GM21423 (cell line): ENCODE measurements at regions not wholly inside any gene's neighbourhood (a gene's known extent, or its start where the extent isn't known, plus 50 kb on each side); places are given as distances from the start of the nearest gene placed in this dataset.

Experiments used
- ATAC-seq: cut with Tn5 transposase; IDR thresholded peaks from one replicate; pipeline ENCODE4 v1.9.1; 2021; ENCODE audit warnings: mild to moderate bottlenecking, moderate library complexity; ENCODE audit not compliant: unreplicated experiment

DNA sequence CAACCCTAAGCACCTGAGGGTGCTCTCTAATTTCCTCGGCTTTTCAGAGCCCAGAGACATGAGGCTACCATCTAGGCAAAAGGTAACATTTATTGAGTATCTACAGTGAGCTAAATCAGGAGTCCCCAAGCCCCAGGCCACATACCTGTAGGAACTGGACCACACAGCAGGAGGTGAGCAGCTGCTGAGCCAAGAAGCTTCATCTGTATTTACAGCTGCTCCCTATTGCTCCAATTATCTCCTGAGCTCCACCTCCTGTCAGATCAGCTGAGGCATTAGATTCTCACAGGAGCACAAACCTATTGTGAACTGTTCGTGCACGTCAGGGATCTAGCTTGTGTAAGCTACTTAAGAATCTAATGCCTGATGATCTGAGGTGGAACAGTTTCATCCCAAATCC is 70.2 kb downstream of the RND3 start:
- no peak for ATAC-seq

DNA sequence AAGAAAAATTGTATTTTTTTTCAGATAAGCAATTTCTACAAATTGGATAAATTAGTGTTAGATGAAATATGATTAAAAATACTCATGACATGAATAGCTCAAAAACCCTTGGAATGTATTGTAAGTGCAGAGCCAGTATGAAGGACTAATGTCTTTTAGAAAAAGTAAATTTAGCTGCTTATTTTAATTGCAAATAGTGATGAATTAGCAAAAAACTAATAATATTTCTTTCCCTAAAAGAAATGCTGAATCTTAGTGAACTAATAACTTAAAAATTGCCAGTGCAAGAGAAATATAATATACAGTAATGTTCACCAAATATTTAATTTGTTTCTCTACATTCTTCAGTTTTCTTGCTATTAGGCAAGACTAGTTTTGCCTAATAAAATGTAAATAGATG is 72.4 kb downstream of the RND3 start:
- ATAC-seq: no peak

- ATAC-seq: no peak
These were observed 73.6 kb downstream of the RND3 start for GRCh38 chr2:150413910-150414309.

GRCh38 chr2:150413366-150413765 is 74.1 kb downstream of the RND3 start:
- no peak for ATAC-seq

GRCh38 chr2:150410809-150411208 is 76.7 kb downstream of the RND3 start:
- no peak for ATAC-seq

GRCh38 chr2:150409196-150409595 is 78.3 kb downstream of the RND3 start:
- no peak for ATAC-seq

DNA sequence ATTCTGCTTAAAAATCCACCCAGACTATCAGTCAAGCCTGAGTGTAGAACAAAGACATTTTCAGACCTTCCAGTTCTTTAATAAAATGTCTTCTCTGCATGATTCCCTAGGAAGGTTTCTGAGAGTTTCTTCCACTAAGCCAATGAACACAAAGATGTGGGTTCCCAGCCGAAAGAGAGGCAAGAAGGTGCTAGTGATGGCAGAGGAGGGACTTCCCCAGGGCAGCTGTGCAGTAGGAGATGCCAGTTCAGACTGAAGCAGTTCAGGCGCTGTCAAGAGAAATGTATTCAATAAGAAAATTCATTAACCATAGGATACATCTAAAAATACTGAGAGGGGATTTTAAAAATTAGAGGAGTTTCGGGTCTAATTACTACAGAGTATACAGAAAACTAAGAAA is 83.3 kb downstream of the RND3 start:
- ATAC-seq: no peak

- ATAC-seq: no peak
These were observed 84.0 kb downstream of the RND3 start for GRCh38 chr2:150403457-150403856.

- no peak for ATAC-seq
These were observed 84.5 kb downstream of the RND3 start for GRCh38 chr2:150402953-150403352.

GRCh38 chr2:150400849-150401248 is 86.6 kb downstream of the RND3 start:
- no peak for ATAC-seq

GRCh38 chr2:150392614-150393013 is 94.9 kb downstream of the RND3 start:
- ATAC-seq: no peak

GRCh38 chr2:150391779-150392178 is 95.7 kb downstream of the RND3 start:
- ATAC-seq: no peak

DNA sequence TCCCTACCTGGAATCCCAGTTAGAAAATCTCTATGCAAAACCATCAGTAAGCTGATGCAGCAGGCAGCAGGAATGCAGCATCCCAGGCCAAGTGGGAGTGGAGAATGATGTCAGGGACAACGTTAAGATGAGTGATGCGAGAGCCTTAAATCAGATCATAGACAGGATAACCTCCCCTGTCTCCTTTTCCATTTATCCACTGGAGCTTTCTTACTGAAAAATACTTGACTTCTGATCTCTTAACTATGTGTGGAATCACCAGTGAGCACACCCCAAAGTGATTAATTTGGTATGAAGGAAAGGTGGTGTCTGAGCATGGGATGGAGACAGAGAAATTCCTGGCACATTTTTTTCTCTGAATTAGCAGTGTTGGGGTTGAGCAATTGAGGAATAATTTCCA is 98.0 kb downstream of the RND3 start:
- ATAC-seq: no peak

- no peak for ATAC-seq
These were observed 99.2 kb downstream of the RND3 start for GRCh38 chr2:150388289-150388625.

DNA sequence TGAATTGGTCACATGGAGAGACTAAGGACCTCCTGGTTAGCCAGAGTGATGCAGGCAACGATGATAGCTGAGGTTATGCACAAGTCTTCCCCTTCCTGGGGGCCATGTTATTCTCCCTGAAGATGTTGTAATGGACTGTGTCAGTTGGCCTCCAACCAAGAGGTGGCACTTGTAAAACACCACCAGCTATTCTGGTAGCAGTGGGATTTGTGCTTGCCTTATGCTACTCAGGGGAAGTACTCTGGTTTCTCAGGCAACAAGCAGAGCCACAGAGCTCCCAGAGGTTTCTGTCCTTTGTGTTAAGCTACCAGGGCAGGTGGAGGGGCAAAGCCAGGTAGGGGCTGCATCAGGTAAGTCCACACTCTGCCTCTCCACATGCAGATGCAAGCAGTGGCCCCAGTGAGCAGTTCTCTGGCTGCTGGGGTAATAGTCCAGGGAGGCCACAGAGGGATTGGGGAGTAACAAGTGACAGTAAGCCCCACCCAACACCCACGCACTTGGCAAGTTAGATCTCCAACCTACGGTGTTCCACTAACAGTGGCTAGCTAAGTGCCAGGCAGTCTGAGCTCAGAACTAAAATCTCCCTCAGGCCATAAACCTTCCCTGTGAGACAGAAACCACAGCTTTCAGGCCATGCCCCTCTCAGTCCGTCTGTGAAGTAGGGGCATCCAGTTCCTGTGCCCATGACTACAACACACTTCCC is 99.7 kb downstream of the RND3 start:
- ATAC-seq: no peak

DNA sequence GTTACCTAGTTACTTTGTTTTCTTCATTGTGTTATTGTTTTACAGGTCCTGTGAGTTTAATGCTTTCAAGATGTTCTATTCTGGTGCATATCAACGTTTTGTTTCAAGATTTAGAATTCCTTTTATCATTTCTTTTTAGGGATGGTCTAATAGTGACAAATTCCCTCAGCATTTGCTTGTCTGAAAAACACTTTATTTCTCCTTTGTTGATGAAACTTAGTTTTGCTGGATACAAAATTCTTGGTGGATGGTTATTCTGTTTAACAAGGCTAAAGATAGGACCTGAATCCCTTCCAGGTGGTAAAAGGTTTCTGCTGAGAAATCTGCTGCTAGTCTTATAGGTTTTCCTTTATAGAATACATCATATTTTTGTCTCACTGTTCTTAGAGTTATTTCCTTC is 102.3 kb downstream of the RND3 start:
- no peak for ATAC-seq

DNA sequence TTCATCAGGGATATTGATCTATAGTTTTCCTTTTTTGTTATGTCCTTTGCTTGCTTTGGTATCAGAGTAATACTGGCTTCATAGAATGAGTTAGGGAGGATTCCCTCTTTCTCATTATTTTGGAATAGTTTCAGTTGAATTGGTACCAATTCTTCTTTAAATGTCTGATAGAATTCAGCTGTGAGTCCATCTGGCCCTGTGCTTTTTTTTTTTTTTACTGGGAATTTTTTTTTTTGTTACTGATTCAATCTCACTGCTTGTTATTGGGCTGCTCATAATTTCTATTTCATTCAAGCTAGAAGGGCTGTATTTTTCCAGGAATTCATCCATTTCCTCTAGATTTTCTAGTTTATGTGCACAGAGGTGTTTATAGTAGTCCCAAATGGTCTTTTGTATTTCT is 103.9 kb downstream of the RND3 start:
- ATAC-seq: no peak

DNA sequence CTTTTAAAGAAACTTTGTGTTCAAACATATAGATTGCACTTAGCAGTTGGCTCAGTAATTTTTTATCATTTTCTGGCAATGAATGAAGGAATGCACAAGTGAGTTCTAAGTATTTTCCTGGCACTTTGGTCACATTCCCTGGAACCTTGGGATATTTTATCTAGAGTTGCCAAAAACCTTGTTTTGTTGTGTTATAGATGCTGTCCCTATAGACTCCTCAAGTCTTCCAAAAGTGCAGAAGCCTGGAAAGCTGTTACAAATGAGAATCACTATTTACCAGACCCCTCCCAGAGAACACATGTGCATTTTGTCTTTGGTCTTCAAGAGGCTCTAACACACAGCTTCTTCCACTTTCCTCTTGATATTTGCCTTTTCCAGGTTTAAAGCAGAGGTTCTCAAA is 108.3 kb downstream of the RND3 start:
- ATAC-seq: no peak

DNA sequence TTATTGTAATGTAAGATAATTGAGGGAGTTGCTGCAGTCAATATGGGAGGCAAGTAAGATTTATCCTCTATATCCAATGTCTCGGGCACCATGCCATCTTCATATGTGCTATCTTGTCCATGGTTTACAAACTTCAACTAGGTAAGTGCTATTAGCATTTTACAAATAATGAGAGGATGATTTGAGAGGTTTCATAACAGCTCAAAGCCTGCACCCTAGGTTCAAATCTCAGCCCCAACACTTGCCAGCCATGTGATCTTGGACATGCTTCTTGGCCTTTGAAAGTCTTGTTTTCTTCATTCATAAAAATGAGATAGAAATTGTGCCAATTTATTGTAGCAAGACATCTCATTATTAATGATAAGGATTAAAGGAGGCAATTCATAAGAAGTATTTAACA is 108.8 kb downstream of the RND3 start:
- ATAC-seq: no peak

DNA sequence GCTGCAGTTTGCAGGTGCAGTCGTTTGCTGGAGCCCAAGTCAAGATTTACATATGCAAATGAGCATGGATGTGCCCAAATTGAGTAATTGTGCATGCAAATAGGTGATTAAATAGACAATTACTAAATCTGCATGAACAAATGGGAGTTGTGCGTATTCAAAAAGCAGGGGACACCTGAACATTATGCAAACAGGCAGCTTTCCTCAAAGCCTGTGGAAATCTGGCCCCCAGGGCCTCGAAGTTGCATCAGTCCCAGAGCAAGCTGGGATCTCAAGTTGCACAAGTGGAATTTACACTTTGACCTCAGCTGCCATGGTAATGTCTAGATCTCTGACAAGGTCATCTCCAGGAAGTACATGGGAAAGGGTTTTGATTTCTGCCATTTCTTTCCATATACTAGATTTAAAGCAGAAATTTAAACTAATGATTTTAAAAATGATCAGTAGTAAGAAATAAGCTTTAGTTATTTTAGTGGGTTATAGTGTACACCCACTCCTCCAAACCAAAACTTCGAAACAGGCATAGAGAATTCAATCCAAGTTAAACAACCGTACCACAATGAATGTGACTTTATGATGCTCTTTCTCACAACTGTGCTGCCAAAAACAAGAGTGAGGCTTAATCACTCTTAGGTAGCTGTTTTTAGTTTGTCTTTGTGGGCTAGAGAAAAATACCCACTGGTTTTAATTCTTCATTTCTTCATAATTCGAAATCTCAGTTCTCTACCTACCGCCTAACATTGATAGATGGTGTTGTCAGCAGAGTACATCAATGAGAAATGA is 110.7 kb downstream of the RND3 start:
- no peak for ATAC-seq

DNA sequence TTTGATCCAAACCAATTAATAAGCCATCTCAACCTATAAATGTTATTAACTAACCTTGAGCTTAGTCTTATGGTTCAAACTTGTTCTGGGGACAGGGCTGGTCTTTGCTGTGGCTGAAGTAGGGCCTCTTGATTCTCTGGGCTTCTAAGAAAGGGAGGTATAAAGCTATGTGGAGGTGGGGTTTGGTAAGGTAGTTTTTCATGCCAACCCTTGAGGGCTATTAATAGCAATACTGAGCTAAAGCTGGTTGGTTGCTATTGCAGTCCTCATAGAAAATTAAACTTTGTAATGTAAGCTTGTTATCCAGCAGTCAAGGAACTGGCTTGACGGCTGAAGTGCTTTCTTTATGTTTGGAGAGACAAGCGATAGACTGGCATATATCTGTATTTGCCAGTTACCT is 112.1 kb downstream of the RND3 start:
- ATAC-seq: no peak

DNA sequence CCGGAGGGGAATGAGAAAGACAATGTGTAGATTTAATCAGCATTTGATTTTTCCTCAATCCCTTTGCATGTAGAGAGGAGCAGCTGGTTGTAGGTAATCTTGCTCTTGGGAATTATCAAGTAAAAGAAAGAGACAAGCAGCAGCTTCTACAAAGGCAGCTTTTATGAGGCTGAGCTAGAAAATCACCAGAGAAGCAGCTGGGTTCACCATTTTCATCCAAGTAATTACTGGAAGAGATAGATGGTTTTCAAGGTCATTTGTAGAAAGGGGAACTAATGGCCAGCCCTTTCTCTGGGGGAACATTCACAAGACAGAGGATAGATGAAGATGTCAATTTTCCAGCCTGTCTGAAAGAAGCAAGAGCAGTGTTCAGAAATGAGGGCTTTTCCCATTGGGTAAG is 113.0 kb downstream of the RND3 start:
- no peak for ATAC-seq

DNA sequence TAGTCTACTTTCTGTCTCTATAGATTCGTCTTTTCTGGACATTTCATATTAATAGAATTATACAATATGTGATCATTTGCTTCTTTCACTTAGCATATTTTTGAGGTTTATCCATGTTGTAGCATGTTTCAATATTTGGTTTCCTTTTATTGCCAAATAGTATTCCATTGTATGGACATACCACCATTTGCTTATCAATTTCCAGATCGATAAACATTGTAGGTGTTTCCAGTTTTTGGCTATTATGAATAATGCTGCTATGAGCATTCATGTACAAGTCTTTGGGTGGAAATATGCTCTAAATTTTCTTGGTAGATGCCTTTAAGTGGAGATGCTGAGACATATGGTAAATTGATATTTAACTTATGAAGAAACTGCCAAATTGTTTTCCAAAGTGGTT is 114.1 kb downstream of the RND3 start:
- ATAC-seq: no peak
